ENCODE measurements at regions not wholly inside any gene's neighbourhood (a gene's known extent, or its start where the extent isn't known, plus 50 kb on each side); places are given as distances from the start of the nearest gene placed in this dataset.

- TF ChIP-seq ZNF462 (CRISPR knock-in tag; IDR thresholded peaks at IDR 0.05): no peak
- no peak for TF ChIP-seq ZNF331 (CRISPR knock-in tag; IDR thresholded peaks at IDR 0.05; ENCODE audit: low read depth)
- TF ChIP-seq EZH2phosphoT487 (IDR thresholded peaks at IDR 0.05; ENCODE audit: unreplicated experiment): no peak
- no peak for TF ChIP-seq ETS1 (IDR thresholded peaks at IDR 0.05)
- no peak for TF ChIP-seq POLR2AphosphoS5 (IDR thresholded peaks at IDR 0.05; ENCODE audit: low read depth)
- TF ChIP-seq CREB1 (CRISPR knock-in tag; IDR thresholded peaks at IDR 0.05; ENCODE audit: low read depth): no peak
- no peak for TF ChIP-seq CTCF (conservative IDR thresholded peaks at IDR 0.05; ENCODE audit: low read depth in 2 of 2)
- TF ChIP-seq JUNB (IDR thresholded peaks at IDR 0.05; ENCODE audit: unreplicated experiment): no peak
Observed at GRCh38 chr13:84470528-84470927, 588.3 kb upstream of the SLITRK1 start (continued).
